ENCODE measurements at regions not wholly inside any gene's neighbourhood (a gene's known extent, or its start where the extent isn't known, plus 50 kb on each side); places are given as distances from the start of the nearest gene placed in this dataset.

DNA sequence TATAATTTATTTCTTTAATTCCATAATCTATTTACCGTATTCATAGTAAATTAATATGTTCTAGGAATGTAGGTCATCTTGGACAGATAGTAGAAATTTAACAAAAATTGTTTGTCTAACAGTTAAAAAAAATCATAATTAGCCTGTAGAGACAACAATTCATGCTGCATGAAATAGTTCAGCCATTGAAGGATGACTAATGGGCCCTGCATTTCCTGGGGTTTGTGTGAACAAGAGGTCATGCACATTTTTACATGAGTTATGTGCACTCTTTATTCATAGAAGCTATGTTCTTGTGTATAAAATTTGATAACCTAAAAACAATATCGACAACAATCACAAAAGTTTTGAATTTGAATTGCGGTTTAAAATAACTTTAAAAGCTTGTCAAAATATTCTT is 1663.6 kb downstream of the SUCLG1 start:
- DNase-seq = no peak
- no peaks in the 10 kb centered on the region for H3K9me3 ChIP-seq
- H3K27me3 ChIP-seq = no peaks in the 10 kb centered on the region
- no peak overlapping the region for H3K4me3 ChIP-seq
- intact Hi-C loops (cut with DNase I; ENCODE audit: low total_unique reads) = no loop called here
- no peaks in the 10 kb centered on the region for H3K36me3 ChIP-seq (ENCODE audit: low read depth, missing control alignments)
- TF ChIP-seq, protein P1, sequence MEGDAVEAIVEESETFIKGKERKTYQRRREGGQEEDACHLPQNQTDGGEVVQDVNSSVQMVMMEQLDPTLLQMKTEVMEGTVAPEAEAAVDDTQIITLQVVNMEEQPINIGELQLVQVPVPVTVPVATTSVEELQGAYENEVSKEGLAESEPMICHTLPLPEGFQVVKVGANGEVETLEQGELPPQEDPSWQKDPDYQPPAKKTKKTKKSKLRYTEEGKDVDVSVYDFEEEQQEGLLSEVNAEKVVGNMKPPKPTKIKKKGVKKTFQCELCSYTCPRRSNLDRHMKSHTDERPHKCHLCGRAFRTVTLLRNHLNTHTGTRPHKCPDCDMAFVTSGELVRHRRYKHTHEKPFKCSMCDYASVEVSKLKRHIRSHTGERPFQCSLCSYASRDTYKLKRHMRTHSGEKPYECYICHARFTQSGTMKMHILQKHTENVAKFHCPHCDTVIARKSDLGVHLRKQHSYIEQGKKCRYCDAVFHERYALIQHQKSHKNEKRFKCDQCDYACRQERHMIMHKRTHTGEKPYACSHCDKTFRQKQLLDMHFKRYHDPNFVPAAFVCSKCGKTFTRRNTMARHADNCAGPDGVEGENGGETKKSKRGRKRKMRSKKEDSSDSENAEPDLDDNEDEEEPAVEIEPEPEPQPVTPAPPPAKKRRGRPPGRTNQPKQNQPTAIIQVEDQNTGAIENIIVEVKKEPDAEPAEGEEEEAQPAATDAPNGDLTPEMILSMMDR (IDR thresholded peaks at IDR 0.05) = no peak
- TF ChIP-seq POLR2A (IDR thresholded peaks at IDR 0.05) = no peak
- H3K4me1 ChIP-seq = no peaks in the 10 kb centered on the region
- WGBS, 2 donors = 57 to 63% methylated on average over 3 of the region's 3 CpGs
- H3K27ac ChIP-seq = no peak overlapping the region

- no peak overlapping the region for H3K4me3 ChIP-seq
- H3K4me1 ChIP-seq = no peaks in the 10 kb centered on the region
- H3K9me3 ChIP-seq = no peaks in the 10 kb centered on the region
- intact Hi-C loops (cut with DNase I; ENCODE audit: low total_unique reads) = no loop called here
- no peaks in the 10 kb centered on the region for H3K36me3 ChIP-seq (ENCODE audit: low read depth, missing control alignments)
- H3K27me3 ChIP-seq = no peaks in the 10 kb centered on the region
- 88 to 92% methylated on average over 3 of the region's 3 CpGs for WGBS, 2 donors
- TF ChIP-seq, protein P1 (IDR thresholded peaks at IDR 0.05) = no peak
- no peak for TF ChIP-seq POLR2A (IDR thresholded peaks at IDR 0.05)
- no peak overlapping the region for H3K27ac ChIP-seq
- no peak for DNase-seq
Observed at GRCh38 chr2:82793711-82794435, 1665.2 kb downstream of the SUCLG1 start.

DNA sequence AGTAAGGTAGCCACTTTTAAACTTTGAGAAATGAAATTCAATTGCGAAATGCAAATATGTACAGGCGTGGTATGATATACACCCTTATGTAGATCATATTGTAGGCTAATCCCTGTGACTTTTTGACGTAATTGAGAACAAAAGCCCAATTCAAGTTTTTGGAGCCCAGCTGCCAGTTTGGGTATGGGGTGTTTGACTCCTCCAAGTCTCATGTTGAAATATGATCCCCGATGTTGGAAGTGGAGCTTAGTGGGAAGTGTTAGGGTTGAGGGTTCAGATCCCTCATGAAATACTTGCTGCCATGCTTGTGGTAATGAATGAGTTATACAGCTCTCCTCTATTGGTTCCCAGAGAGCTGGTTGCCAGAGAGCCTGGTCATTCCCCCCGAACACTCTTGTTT is 1666.8 kb downstream of the SUCLG1 start:
- H3K27me3 ChIP-seq = no peaks in the 10 kb centered on the region
- H3K4me3 ChIP-seq = no peak overlapping the region
- H3K36me3 ChIP-seq (ENCODE audit: low read depth, missing control alignments) = no peaks in the 10 kb centered on the region
- no peaks in the 10 kb centered on the region for H3K9me3 ChIP-seq
- no peaks in the 10 kb centered on the region for H3K4me1 ChIP-seq
- H3K27ac ChIP-seq = no peak overlapping the region
- intact Hi-C loops (cut with DNase I; ENCODE audit: low total_unique reads) = no loop called here
- no peak for TF ChIP-seq POLR2A (IDR thresholded peaks at IDR 0.05)
- TF ChIP-seq, protein P1 (IDR thresholded peaks at IDR 0.05) = no peak
- WGBS, 2 donors = 92% methylated on average over 5 of the region's 5 CpGs
- DNase-seq = no peak

DNA sequence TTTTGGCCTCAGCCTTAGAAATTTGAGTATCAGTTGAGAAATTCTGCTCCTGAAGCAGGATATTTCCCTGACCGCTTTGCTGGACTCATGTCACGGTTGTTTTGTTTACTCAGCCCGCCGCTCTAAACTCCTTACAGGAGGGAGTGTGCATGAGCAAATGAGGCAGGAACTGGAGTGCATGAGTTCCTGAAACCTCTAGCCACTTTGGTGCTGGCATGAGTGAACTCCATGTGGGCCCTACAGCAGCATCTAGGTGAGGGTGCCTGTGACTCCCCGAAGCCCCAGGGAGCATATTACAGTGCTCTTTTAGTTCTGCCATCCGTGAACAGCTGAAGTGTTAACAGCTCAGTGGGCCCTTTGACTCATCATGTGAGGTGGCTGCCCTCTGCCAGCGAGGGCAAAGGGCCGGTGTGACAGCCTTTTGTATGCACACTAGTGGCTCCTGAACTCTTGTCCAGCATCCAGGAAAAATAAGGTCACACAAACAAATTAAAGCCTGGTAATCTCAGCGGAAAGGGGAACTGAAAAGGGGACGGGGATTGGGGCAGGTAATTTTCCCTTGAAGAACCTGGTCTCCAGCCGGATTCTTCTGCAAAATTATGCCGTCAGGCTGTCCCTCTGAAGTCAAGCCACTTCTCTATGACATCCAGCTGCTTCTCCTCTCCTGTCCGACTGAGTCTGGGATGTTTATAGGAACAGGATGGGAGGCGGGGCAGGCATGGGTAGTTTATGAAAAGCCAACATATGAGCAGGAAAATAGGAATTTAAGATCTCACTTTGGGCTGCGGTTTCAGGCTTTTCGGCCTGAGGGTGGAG is 1668.7 kb downstream of the SUCLG1 start:
- intact Hi-C loops (cut with DNase I; ENCODE audit: low total_unique reads) = no loop called here
- no peak for DNase-seq
- TF ChIP-seq POLR2A (IDR thresholded peaks at IDR 0.05) = no peak
- TF ChIP-seq, protein P1 (IDR thresholded peaks at IDR 0.05) = no peak
- no peaks in the 10 kb centered on the region for H3K9me3 ChIP-seq
- 43 to 57% methylated on average over 16 of the region's 16 CpGs for WGBS, 2 donors
- no peaks in the 10 kb centered on the region for H3K4me1 ChIP-seq
- no peaks in the 10 kb centered on the region for H3K36me3 ChIP-seq (ENCODE audit: low read depth, missing control alignments)
- H3K27ac ChIP-seq = no peak overlapping the region
- H3K4me3 ChIP-seq = no peak overlapping the region
- H3K27me3 ChIP-seq = no peaks in the 10 kb centered on the region

Measured in testis (tissue), 2 donors.